ENCODE measurements at regions not wholly inside any gene's neighbourhood (a gene's known extent, or its start where the extent isn't known, plus 50 kb on each side); places are given as distances from the start of the nearest gene placed in this dataset.

- Histone ChIP-seq H3K79me2 (ENCODE audit: control insufficient read depth, low read length) (no peaks in the 10 kb centered on the region), H3K27me3 (ENCODE audit: control insufficient read depth, low read length) (no peaks in the 10 kb centered on the region), H4K20me1 (ENCODE audit: control insufficient read depth, insufficient read depth, low read depth, low read length) (no peaks in the 10 kb centered on the region), H3K9me2 (replicated peaks; ENCODE audit: control insufficient read depth, low read length) (no peaks in the 10 kb centered on the region), H3K4me3 (ENCODE audit: low read length) (no peak overlapping the region), H3F3A (ENCODE audit: control insufficient read depth, insufficient read depth) (no peaks in the 10 kb centered on the region), H3K4me2 (ENCODE audit: low read length) (no peak overlapping the region), H3K9me3 (ENCODE audit: control insufficient read depth, insufficient read depth, low read length) (no peaks in the 10 kb centered on the region), H3K4me1 (ENCODE audit: control insufficient read depth, low read length) (no peaks in the 10 kb centered on the region), H3K36me3 (ENCODE audit: control insufficient read depth, low read length) (no peaks in the 10 kb centered on the region), H3K27ac (ENCODE audit: low read depth, low read length) (no peak overlapping the region)
- no peak for TF ChIP-seq EZH2phosphoT487 (IDR thresholded peaks at IDR 0.05; ENCODE audit: borderline replicate concordance, low read length)
- no peak for TF ChIP-seq CTCF (IDR thresholded peaks at IDR 0.05; ENCODE audit: low read depth, low read length, poor library complexity, severe bottlenecking)
Observed at GRCh38 chr6:169906688-169907418, 155.4 kb downstream of the ERMARD start.

- H3K36me3 ChIP-seq (ENCODE audit: control insufficient read depth, low read length) = no peaks in the 10 kb centered on the region
- H3K4me2 ChIP-seq (ENCODE audit: low read length) = no peak overlapping the region
- H4K20me1 ChIP-seq (ENCODE audit: control insufficient read depth, insufficient read depth, low read depth, low read length) = no peaks in the 10 kb centered on the region
- H3K4me1 ChIP-seq (ENCODE audit: control insufficient read depth, low read length) = no peaks in the 10 kb centered on the region
- no peak overlapping the region for H3K27ac ChIP-seq (ENCODE audit: low read depth, low read length)
- no peaks in the 10 kb centered on the region for H3F3A ChIP-seq (ENCODE audit: control insufficient read depth, insufficient read depth)
- TF ChIP-seq EZH2phosphoT487 (IDR thresholded peaks at IDR 0.05; ENCODE audit: borderline replicate concordance, low read length) = no peak
- H3K4me3 ChIP-seq (ENCODE audit: low read length) = no peak overlapping the region
- H3K9me2 ChIP-seq (replicated peaks; ENCODE audit: control insufficient read depth, low read length) = no peaks in the 10 kb centered on the region
- H3K27me3 ChIP-seq (ENCODE audit: control insufficient read depth, low read length) = no peaks in the 10 kb centered on the region
- H3K79me2 ChIP-seq (ENCODE audit: control insufficient read depth, low read length) = no peaks in the 10 kb centered on the region
- peaks cover 2% of the 10 kb centered on the region; the same call in 1 of the 2 replicates for H3K9me3 ChIP-seq (ENCODE audit: control insufficient read depth, insufficient read depth, low read length)
Observed at GRCh38 chr6:169906004-169906687, 154.7 kb downstream of the ERMARD start.

- Histone ChIP-seq H3K4me1 (ENCODE audit: control insufficient read depth, low read length) (no peaks in the 10 kb centered on the region), H3K79me2 (ENCODE audit: control insufficient read depth, low read length) (no peaks in the 10 kb centered on the region), H3K9me3 (ENCODE audit: control insufficient read depth, insufficient read depth, low read length) (peaks cover 3% of the 10 kb centered on the region; the same call in 1 of the 2 replicates), H3K4me2 (ENCODE audit: low read length) (no peak overlapping the region), H3F3A (ENCODE audit: control insufficient read depth, insufficient read depth) (no peaks in the 10 kb centered on the region), H3K27ac (ENCODE audit: low read depth, low read length) (no peak overlapping the region), H3K36me3 (ENCODE audit: control insufficient read depth, low read length) (no peaks in the 10 kb centered on the region), H3K4me3 (ENCODE audit: low read length) (no peak overlapping the region), H3K27me3 (ENCODE audit: control insufficient read depth, low read length) (no peaks in the 10 kb centered on the region), H4K20me1 (ENCODE audit: control insufficient read depth, insufficient read depth, low read depth, low read length) (no peaks in the 10 kb centered on the region), H3K9me2 (replicated peaks; ENCODE audit: control insufficient read depth, low read length) (no peaks in the 10 kb centered on the region)
- TF ChIP-seq EZH2phosphoT487 (IDR thresholded peaks at IDR 0.05; ENCODE audit: borderline replicate concordance, low read length) = no peak
- no peak for TF ChIP-seq CTCF (IDR thresholded peaks at IDR 0.05; ENCODE audit: low read depth, low read length, poor library complexity, severe bottlenecking)
Observed at GRCh38 chr6:169905041-169905807, 153.8 kb downstream of the ERMARD start.
